Endodermal cell (in vitro differentiated cells): ENCODE measurements at regions not wholly inside any gene's neighbourhood (a gene's known extent, or its start where the extent isn't known, plus 50 kb on each side); places are given as distances from the start of the nearest gene placed in this dataset.

Source experiments
- DNase-seq: peaks from one replicate; pipeline ENCODE4 v3.0.0-alpha.2; 2017
- H3K27ac ChIP-seq: 2 replicates; pipeline ENCODE4 v1.5.1; 2013; ENCODE audit warnings: mild to moderate bottlenecking, low read depth, low read length, moderate library complexity
- H3K27me3 ChIP-seq: 2 replicates; pipeline ENCODE4 v1.6.1; 2013; ENCODE audit warnings: mild to moderate bottlenecking, low read length, moderate library complexity; ENCODE audit not compliant: insufficient read depth, control insufficient read depth, poor library complexity, severe bottlenecking
- H3K36me3 ChIP-seq: 2 replicates; pipeline ENCODE4 v1.7.0; 2013; ENCODE audit warnings: mild to moderate bottlenecking, low read length, moderate library complexity; ENCODE audit not compliant: control insufficient read depth, insufficient read depth
- H3K4me1 ChIP-seq: one replicate; pipeline ENCODE4 v1.7.0; 2013; ENCODE audit warnings: low read length; ENCODE audit not compliant: control insufficient read depth, insufficient read depth
- H3K4me3 ChIP-seq: 2 replicates; pipeline ENCODE4 v1.5.1; 2013; ENCODE audit warnings: mild to moderate bottlenecking, low read length, moderate library complexity
- H3K9ac ChIP-seq: 2 replicates; pipeline ENCODE4 v1.6.1; 2013; ENCODE audit warnings: mild to moderate bottlenecking, low read length, moderate library complexity; ENCODE audit not compliant: poor library complexity, severe bottlenecking; ENCODE audit errors: extremely low read depth
- H3K9me3 ChIP-seq: 2 replicates; pipeline ENCODE4 v1.6.1; 2013; ENCODE audit warnings: mild to moderate bottlenecking, low read length, moderate library complexity; ENCODE audit not compliant: control insufficient read depth
- H3K27ac Mint-ChIP-seq: 2 replicates; pipeline ENCODE4 v1.8.0; 2020; ENCODE audit warnings: mixed read lengths
- H3K27me3 Mint-ChIP-seq: 2 replicates; pipeline ENCODE4 v1.8.0; 2021; ENCODE audit warnings: mild to moderate bottlenecking, mixed read lengths; ENCODE audit not compliant: insufficient read depth
- H3K36me3 Mint-ChIP-seq: 2 replicates; pipeline ENCODE4 v1.8.0; 2020; ENCODE audit warnings: low read depth, mixed read lengths
- H3K4me1 Mint-ChIP-seq: 2 replicates; pipeline ENCODE4 v1.8.0; 2020; ENCODE audit warnings: mixed read lengths
- H3K4me3 Mint-ChIP-seq: 2 replicates; pipeline ENCODE4 v1.8.0; 2020; ENCODE audit warnings: mild to moderate bottlenecking, moderate library complexity, mixed read lengths
- H3K9me3 Mint-ChIP-seq: 2 replicates; pipeline ENCODE4 v1.8.0; 2020; ENCODE audit warnings: mild to moderate bottlenecking, mixed read lengths
- CTCF ChIP-seq: fragments of 200-600 bp; sonication (generic); conservative IDR thresholded peaks from 2 replicates; pipeline ENCODE4 v1.5.0; 2021; ENCODE audit warnings: antibody characterized with exemption, mild to moderate bottlenecking
- WGBS, 2 experiments: methylation state at CpG; one replicate each; pipeline versions ENCODE4 v1.1.5 to v1.1.7; 2013; ENCODE audit warnings: missing lambda C conversion rate in 2 of 2, mixed read lengths in 1 of 2; ENCODE audit not compliant: insufficient coverage in 1 of 2, insufficient read length in 1 of 2; 5-methylcytosine and 5-hydroxymethylcytosine counted together

DNA sequence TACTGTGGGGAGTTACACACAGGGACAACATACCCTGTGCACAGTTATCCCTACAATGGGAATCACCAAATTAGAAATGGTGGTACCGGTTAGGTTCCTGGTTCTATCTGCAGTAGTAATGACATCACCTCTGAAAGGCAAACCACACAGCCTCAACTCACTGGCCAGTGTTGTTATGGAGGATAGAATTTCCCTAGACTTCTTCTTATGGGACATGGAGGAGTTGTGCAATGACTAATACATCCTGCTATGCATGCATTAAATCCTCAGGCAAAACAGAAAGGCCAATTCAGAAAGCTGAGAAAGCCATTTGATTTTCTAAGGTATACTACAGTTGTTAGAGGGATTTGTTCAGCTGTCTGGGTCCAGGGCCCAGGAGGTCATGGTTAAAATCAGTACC lies 439.3 kb downstream of the TMX3 start:
- H3K9me3 ChIP-seq, result no peaks in the 10 kb centered on the region
- H3K4me3 Mint-ChIP-seq, result no peak overlapping the region
- H3K36me3 ChIP-seq, result no peaks in the 10 kb centered on the region
- H3K27me3 ChIP-seq, result no peaks in the 10 kb centered on the region
- DNase-seq, result no peak
- H3K4me3 ChIP-seq, result no peak overlapping the region
- H3K9ac ChIP-seq, result no peak overlapping the region
- no peak for TF ChIP-seq CTCF
- no peaks in the 10 kb centered on the region for H3K36me3 Mint-ChIP-seq
- H3K4me1 ChIP-seq, result no peaks in the 10 kb centered on the region
- no peak overlapping the region for H3K27ac ChIP-seq
- no peaks in the 10 kb centered on the region for H3K4me1 Mint-ChIP-seq
- no peaks in the 10 kb centered on the region for H3K27me3 Mint-ChIP-seq
- H3K27ac Mint-ChIP-seq, result no peak overlapping the region
- 89% methylated on average over 1 of the region's 1 CpG; no CpG with 5 or more reads in 1 of the 2 experiments for WGBS, 2 experiments
- no peaks in the 10 kb centered on the region for H3K9me3 Mint-ChIP-seq

GRCh38 chr18:68270017-68270416 lies 444.9 kb downstream of the TMX3 start:
- Mint-ChIP-seq H3K4me1 (no peaks in the 10 kb centered on the region), H3K27ac (no peak overlapping the region), H3K4me3 (no peak overlapping the region), H3K9me3 (no peaks in the 10 kb centered on the region), H3K27me3 (no peaks in the 10 kb centered on the region), H3K36me3 (no peaks in the 10 kb centered on the region)
- TF ChIP-seq CTCF, result no peak
- no peak overlapping the region for H3K4me3 ChIP-seq
- no peak for DNase-seq
- no peaks in the 10 kb centered on the region for H3K9me3 ChIP-seq
- no peak overlapping the region for H3K27ac ChIP-seq
- WGBS, 2 experiments, result 93 to 100% methylated on average over 2 to 3 of the region's 3 CpGs
- H3K27me3 ChIP-seq, result no peaks in the 10 kb centered on the region
- H3K9ac ChIP-seq, result no peak overlapping the region
- no peaks in the 10 kb centered on the region for H3K36me3 ChIP-seq
- H3K4me1 ChIP-seq, result no peaks in the 10 kb centered on the region

- no peak for TF ChIP-seq CTCF
- no peak for DNase-seq
- Mint-ChIP-seq H3K27ac (no peak overlapping the region), H3K4me1 (no peaks in the 10 kb centered on the region), H3K9me3 (no peaks in the 10 kb centered on the region), H3K36me3 (no peaks in the 10 kb centered on the region), H3K4me3 (no peak overlapping the region), H3K27me3 (no peaks in the 10 kb centered on the region)
- H3K4me1 ChIP-seq, result no peaks in the 10 kb centered on the region
- H3K4me3 ChIP-seq, result no peak overlapping the region
- H3K27me3 ChIP-seq, result no peaks in the 10 kb centered on the region
- H3K9ac ChIP-seq, result no peak overlapping the region
- no peaks in the 10 kb centered on the region for H3K36me3 ChIP-seq
- H3K9me3 ChIP-seq, result no peaks in the 10 kb centered on the region
- no peak overlapping the region for H3K27ac ChIP-seq
Measured at GRCh38 chr18:68267583-68267982, 447.3 kb downstream of the TMX3 start.
